K562 (cell line): ENCODE measurements at regions not wholly inside any gene's neighbourhood (a gene's known extent, or its start where the extent isn't known, plus 50 kb on each side); places are given as distances from the start of the nearest gene placed in this dataset.

Experiments
- E2F6 ChIP-seq, 2 experiments: IDR thresholded peaks; 2 replicates each; pipeline ENCODE4 v1.6.1; 2011; ENCODE audit warnings: borderline replicate concordance in 1 of 2, control low read depth in 1 of 2, low read depth in 1 of 2, low read length in 1 of 2, mild to moderate bottlenecking in 1 of 2, mixed read lengths in 1 of 2, moderate library complexity in 1 of 2; ENCODE audit not compliant: insufficient read depth in 1 of 2, insufficient read length in 1 of 2, poor library complexity in 1 of 2, severe bottlenecking in 1 of 2; ENCODE audit errors: extremely low read depth in 1 of 2
- GTF2B ChIP-seq: IDR thresholded peaks from 2 replicates; pipeline ENCODE4 v1.6.1; 2011; ENCODE audit not compliant: insufficient read length; ENCODE audit errors: extremely low read depth
- HINFP ChIP-seq: fragments of 450-650 bp; conservative IDR thresholded peaks from 2 replicates; pipeline ENCODE4 v1.6.1; 2016; ENCODE audit warnings: missing genetic modification characterization, low read depth, mild to moderate bottlenecking, control low read depth, missing compliant biosample characterization
- IRF9 ChIP-seq: fragments of 450-650 bp; IDR thresholded peaks from 2 replicates; pipeline ENCODE4 v1.6.1; 2016; ENCODE audit warnings: missing biosample characterization, missing genetic modification characterization
- PHF20 ChIP-seq: fragments of 450-650 bp; IDR thresholded peaks from 2 replicates; pipeline ENCODE4 v1.6.1; 2018; ENCODE audit not compliant: partially characterized antibody
- ZBTB2 ChIP-seq: fragments of 450-650 bp; IDR thresholded peaks from 2 replicates; pipeline ENCODE4 v1.6.1; 2016; ENCODE audit warnings: antibody characterized with exemption
- ZBTB40 ChIP-seq, 2 experiments: fragments of 450-650 bp in 1 of 2; sonication (generic) in 1 of 2; formaldehyde crosslinking in 1 of 2; IDR thresholded peaks; 2 replicates each; pipeline versions ENCODE4 v1.7.1 to v1.9.0; 2016 to 2022; ENCODE audit warnings: inconsistent platforms in 1 of 2, mild to moderate bottlenecking in 1 of 2, missing genetic modification reagents in 1 of 2

GRCh38 chr12:87689196-87689595 lies 340.0 kb downstream of the C12orf50 start (continued):
- TF ChIP-seq ZBTB40 (IDR thresholded peaks at IDR 0.05) (no peak), ZBTB40 (CRISPR knock-in tag; IDR thresholded peaks at IDR 0.05) (no peak), HINFP (tag) (no peak), GTF2B (no peak), PHF20 (no peak), E2F6 (IDR thresholded peaks at IDR 0.05; ENCODE audit: borderline replicate concordance in 1 of 2, extremely low read depth in 1 of 2, insufficient read depth in 1 of 2, insufficient read length in 1 of 2, low read depth in 1 of 2, low read length in 1 of 2, poor library complexity in 1 of 2, severe bottlenecking in 1 of 2) (no peak), IRF9 (no peak), ZBTB2 (no peak)
